Epidermal melanocyte (primary cell): ENCODE measurements at regions not wholly inside any gene's neighbourhood (a gene's known extent, or its start where the extent isn't known, plus 50 kb on each side); places are given as distances from the start of the nearest gene placed in this dataset.

Experiments used
- DNase-seq: peaks from one replicate; pipeline ENCODE4 v3.0.0; 2011; ENCODE audit warnings: low spot score; ENCODE audit not compliant: insufficient read length

DNA sequence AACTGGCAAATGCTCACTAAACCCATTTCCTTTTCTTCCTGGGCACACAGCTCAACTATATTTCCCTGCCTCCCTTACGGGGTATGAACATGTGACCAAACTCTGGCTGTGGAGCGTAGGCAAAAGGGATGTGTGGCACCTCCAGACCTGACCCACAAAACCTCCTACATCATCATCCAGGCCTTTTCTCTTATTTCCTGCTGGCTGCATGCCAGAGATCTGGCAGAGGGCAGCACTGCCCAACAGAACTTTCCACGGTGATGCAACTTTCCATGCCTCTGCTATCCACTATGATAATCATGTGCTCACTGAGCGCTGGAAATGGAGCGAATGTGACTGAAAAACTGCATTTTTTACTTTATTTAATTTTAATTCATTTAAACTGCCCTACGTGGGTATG lies 99.6 kb upstream of the CACNA1E start:
- DNase-seq: no peak

GRCh38 chr1:181386340-181386739 lies 97.0 kb upstream of the CACNA1E start:
- DNase-seq: no peak

GRCh38 chr1:181386951-181387350 lies 96.4 kb upstream of the CACNA1E start:
- DNase-seq: no peak

DNA sequence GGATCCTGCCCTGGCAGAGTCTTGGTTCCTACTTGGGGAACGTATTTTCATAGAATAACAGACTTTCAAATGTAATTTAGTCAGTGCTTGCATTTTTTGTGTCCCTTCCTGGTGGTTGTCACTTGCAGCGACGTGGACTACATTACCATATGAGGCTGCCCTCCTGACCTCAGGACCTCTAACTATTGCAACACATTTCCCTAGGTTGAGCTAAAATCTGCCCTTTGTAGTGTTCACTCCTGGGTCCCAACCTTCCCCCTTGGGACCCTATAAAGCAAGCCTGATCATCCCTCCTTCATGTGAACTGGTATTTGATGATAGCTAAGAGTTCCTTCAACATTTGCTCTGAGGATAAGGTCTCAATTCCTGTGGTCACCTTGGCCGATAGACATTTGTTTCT lies 95.6 kb upstream of the CACNA1E start:
- no peak for DNase-seq

DNA sequence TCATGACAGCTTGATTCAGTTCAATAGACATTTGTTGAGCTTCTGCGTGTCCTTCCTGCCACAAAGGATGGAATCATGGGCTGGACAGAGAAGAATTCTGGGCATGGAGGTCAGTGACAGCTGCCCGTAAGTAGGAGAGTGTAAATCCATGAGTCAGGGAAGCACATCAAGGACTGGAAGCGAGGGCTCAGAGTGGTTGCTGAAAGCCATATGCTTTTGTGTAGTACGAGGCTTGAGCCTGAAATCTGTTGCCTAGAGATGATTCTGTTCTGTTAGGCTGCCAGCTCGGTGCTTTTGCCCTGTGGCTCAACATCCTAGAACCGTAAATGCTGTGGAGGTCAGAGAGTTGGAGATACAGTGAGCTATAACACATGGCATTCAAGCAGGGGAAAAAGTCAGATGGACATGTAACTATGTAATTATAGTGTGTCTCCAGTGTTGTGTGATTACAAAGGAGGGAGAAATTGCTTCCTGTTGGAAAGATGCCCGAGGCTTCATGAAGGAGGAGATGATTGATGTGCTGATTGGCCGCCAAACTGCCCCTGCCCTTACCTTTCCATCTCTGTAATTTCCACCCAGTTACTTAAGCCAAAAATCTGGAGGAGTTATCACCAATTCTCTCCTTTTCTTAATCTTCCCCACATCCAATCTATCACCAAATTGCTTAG lies 92.8 kb upstream of the CACNA1E start:
- DNase-seq: no peak

- DNase-seq: no peak
Observed at GRCh38 chr1:181391301-181391900, 91.9 kb upstream of the CACNA1E start.

DNA sequence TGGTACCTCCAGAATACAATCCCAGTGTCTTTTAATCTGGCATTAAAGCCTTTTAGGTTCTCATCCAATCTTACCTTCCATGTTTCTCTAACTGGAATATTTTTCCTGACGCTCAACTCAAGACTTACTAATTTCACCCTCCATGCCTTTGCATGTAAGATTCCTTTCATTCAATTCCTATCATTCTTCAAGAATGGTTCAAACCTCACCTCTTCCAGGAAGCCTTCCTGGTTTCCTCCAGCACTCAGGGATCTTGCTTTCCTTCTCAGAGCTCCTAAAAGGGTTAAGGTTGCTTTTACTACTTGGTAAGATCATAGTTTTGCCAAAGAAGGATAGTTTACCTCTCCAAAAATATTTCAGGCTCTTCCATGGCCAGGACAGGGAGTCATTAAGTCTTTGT lies 91.2 kb upstream of the CACNA1E start:
- no peak for DNase-seq

DNA sequence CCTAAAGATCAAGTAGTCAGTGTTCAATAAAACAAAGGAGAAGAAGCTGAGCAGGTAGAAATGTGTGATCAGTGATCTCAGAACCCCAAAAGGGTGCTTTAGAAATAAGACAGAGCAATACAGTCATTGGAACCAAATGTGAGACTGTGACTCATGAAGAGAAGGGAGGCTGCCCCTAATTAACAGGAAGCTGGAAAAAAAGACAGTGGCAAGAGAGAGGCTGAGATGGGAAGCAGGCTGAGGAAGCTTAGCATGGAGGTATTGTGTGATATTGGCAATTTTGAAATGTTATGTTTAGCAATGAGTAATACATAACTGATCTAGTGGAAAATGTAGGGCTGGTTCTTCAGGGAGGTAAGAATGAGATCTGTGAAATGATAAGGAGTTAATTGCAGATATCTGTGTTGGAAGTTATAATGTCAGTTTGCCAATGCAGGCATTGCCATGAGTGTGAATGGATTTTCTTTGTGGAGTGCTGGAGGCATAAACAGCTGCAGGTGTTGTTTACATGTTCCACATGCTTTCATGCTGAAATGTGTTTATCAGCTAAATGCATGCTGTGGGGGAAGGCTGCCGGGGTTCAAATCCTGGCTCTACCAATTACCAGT lies 90.6 kb upstream of the CACNA1E start:
- no peak for DNase-seq

DNA sequence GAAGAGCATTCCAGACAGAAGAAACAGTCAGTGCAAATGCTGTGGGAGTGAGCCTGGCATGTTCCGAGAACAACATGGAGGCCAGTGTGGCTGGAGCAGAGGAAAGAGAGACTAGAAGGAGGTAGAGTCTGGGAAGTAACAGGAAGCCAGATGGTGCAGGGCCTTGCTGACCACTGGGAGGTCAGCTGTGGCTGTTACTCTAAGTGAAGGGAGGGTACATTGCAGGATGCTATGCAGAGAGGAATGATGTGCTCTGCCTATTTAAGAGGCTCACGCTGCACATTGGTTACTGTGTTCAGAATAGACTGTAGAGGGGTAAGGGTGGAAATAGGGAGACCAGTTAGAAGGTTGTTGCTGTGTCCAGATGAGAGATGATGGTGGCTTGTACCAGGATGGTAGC lies 88.6 kb upstream of the CACNA1E start:
- no peak for DNase-seq

GRCh38 chr1:181396171-181396670 lies 87.1 kb upstream of the CACNA1E start:
- DNase-seq: no peak

DNA sequence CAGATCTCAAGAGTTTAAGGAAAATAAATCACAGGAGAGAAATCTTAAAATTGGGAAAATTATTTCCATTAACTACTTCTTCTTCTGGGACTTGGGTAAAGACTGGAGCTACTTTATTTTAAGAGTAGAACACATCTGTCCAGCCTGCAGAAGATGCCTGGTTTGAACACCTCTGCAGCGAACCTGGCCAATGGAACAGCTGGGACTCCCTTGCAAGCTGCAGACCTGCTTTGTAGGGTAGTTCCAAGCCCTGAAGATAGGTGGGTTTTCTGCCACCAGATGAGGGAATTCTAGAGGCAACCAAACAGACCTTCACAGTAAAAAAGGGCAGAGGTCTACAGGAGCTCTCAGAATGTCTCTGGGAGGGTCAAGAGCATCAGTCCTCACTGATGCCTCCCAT lies 86.5 kb upstream of the CACNA1E start:
- DNase-seq: no peak

DNA sequence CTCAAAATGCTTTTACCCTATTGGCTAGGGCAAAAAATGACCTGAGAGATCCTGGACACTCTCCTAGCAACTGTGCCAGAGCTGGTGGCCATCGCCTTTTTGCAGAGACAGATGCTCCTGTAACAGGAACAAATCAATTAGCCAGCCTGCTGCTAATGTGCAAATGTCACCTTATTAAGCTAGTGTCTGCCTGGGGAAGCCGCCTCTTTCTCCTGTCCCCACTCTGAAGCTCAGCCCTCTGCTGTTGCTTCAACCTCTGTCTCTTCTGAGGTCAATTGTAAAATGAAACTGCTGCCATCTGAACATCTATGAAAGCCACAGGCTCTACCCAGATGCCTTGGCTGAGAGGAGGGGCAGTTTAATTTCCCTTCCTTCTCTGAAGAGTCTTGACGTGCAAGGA lies 85.5 kb upstream of the CACNA1E start:
- DNase-seq: no peak

DNA sequence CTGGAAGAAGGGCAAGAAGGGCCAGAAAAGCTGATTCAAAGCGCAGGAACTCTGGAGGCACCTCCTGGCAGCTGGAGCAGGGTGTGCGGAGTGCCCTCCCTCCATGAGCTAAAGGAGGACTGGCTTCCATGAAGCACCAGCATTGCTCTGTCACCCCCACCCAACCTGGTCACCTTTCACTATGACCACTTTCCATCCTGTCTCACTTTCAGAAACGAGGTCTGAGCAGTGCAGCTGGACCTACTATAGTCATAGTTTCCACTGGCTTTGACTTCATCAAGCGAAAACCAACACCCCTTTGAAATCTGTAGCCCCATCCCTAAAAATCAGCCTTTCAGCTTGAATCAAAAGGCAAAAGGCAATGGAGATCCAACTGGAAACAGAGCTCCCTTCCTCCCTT lies 84.8 kb upstream of the CACNA1E start:
- DNase-seq: no peak

- no peak for DNase-seq
Observed at GRCh38 chr1:181405584-181405983, 77.7 kb upstream of the CACNA1E start.

DNA sequence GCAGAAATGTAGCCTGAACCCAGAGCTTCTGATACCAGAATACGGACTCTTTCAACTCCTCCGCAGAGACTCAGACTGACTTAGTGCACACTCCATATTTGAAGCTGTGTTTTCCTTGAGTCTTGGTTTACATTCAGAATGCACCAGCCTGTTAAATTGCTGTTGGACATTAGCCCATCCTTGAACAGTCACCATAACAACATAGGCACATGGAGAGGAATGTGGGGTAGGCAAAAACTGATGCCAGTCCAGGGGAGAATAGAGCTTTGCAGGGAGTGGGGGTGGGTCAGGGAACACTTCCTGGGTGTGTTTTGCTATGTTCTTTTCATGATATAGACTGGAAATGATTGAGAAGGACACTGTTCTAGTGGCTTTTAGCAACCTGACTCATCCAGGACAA lies 76.3 kb upstream of the CACNA1E start:
- no peak for DNase-seq

- DNase-seq: no peak
Observed at GRCh38 chr1:181409981-181410380, 73.3 kb upstream of the CACNA1E start.

- DNase-seq: no peak
Observed at GRCh38 chr1:181412746-181413145, 70.6 kb upstream of the CACNA1E start.

GRCh38 chr1:181413195-181413815 lies 70.0 kb upstream of the CACNA1E start:
- no peak for DNase-seq

DNA sequence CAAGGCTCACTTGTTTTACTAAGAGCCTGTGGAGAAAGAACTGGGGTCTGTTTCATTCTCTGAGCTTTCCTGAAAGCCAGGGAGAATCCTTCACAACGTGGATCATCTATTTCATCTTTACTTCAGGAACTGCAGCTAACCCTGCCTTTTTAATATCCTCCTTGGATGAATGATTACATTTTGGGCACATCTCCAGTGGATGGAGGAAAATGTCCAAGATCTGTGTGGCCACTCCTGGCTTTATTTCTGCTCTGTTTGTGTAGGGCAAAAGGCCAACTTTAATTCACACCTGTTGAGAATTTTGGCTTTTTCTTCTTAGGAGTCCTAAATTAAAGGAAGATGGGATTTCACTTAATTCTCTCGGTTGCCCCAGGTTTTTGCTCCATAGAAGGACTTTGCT lies 69.5 kb upstream of the CACNA1E start:
- DNase-seq: no peak

DNA sequence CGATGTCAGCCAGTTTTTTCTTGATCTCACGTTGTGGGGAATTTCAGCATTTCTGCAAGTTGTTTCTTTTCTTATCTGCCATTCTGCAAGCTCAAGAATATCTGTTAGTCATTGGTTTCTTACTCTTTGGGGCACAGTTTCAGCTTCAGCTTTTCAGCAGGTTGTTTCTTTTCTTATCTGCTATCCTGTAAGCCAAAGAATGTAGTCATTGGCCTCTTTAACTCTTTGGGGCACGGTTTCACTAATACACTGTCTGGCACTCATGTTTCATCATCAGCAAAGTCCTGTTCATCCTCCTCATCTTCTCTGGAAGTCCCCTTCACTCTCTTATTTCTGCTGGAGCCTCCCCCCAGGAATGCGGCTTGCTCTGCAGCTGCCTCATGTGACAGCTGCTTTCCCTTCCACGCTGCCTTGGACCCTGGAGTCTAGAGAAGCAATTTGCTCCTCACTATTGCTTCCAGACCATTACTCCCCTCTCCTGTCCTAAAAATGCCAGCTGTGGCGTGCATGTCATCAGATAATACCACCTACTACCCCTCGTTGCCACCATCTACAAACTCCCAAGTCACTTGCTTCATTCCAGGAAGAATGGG lies 67.0 kb upstream of the CACNA1E start:
- no peak for DNase-seq

DNA sequence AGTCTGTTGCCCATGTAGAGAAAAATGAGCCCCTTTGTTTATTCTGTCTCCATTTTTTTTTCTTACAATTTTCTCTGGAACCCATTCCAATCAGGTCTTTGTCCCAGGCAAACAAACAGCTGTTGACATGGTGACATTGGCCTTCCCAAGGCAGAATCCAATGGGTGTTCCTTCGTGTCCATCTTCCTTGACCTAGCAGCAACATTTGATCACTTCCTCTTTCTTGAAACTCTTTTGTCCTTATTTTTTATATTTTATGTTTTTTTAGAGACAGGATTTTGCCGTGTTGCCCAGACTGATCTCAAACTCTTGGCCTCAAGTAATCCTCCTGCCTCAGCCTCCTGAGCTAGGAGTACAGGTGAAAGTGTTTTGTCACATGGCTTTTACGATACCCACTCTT lies 65.4 kb upstream of the CACNA1E start:
- DNase-seq: no peak

DNA sequence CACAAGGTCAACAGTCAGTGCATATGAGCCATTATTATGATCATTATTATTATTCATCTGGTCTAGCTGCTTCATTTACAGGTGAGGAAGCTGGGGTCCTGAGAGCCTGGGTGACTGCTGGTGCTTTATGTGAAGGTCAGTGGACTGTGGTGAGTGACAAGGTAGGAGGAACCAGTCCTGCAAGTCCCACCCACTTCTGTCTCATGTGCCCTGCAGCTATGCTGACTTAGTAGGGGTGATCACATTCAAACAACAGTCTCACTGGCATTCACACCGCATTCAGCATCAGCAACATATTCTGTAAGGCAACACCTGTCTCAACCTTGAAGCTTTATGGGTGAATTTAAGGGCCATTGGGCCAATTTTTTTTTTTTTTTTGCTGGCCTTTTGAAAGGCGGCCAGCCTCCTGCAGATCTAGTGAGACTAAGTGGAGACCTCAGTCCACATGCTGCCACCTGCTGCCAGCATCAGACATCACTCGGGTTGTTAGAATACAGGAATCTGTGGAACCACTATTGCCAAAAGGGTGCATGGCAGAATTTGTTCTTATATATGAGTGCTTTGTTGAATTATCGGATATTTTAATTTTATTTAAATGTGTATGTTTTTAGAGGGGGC lies 59.9 kb upstream of the CACNA1E start:
- DNase-seq: no peak
